ENCODE measurements at regions not wholly inside any gene's neighbourhood (a gene's known extent, or its start where the extent isn't known, plus 50 kb on each side); places are given as distances from the start of the nearest gene placed in this dataset.
A peak's percentile ranks its signal among the peaks of the same experiment; 100 is the strongest.

GRCh38 chr20:50379049-50379990 lies 130.9 kb upstream of the PTPN1 start:
- no peak for DNase-seq (ENCODE audit: low read depth)

- DNase-seq (ENCODE audit: low read depth) = no peak
Observed at GRCh38 chr20:50379991-50380696, 130.0 kb upstream of the PTPN1 start.

GRCh38 chr20:50380697-50381040 lies 129.5 kb upstream of the PTPN1 start:
- no peak for DNase-seq (ENCODE audit: low read depth)

DNA sequence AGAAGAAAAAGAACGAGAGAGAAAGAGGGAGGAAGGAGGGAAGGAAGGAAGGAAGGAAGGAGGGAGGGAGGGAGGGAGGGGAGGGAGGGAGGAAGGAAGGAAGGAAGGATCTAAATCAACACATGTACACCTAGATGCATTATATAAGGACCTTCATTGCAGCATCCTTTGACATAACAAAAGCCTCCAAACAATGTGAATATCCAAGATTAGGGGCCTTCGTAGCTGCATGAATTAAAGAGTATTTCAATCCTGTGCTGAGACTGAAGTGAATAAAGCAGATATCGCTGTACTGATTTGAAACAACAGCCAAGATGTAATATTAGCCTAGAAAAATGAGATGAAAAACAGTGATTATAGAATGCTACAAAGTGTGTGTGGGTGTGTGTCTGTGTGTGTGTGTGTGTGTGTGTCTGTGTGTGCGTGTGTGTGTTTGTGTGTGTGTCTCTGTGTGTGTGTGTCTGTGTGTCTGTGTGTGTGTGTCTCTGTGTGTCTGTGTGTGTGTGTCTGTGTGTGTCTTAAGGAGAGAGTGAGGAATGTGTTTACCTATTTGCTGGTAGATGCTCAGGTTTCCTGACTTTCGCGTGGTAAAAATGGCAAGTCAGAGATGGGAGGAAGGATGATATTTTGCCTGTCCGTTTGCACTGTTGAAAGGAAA lies 129.0 kb upstream of the PTPN1 start:
- no peak for DNase-seq (ENCODE audit: low read depth)

- DNase-seq (ENCODE audit: low read depth) = peak; percentile 13
Observed at GRCh38 chr20:50381771-50382593, 128.2 kb upstream of the PTPN1 start.

DNA sequence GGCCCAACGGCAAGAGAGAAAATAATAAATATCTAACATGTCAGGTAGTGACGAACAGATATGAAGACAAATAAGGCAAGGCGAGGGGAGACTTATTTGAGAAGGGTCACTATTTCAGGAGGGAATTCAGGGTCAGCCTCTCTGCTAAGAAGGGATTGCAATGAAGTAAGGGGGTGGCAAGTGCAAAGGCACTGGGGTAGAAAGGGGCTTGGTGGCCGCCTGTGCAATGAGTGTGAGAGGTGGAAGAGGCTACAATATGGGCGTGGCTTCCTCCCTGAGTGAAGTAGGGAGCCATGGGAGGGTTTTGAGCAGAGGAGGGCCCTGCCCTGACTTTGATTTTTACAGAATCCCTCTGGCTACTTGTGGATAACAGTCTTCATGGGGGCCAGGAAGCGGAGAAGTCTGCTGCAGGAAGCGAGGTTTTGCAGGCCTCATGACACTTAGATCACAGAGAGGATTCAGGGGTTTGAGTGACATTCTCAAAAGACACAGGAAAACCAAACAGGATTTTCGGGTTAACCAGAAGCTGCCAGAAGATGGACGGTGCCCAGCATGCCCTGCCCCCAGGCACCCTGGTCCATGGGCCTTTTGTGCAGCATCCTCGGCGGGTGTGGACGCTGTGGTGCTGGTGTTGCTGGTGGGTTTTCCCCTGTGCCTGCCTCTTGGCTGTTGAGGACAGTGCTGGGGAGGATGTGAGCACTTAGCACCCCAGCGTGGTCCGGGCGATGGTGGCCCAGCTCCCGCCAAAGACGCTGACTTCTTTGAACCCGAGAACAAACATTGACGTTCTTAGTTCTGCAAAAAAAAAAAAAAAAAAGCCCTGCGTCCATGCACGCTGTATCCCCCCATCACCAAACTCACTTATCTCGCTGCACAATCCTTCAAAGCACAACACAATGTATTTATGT lies 124.2 kb upstream of the PTPN1 start:
- peak; percentile 6 for DNase-seq (ENCODE audit: low read depth)

GRCh38 chr20:50386641-50386960 lies 123.6 kb upstream of the PTPN1 start:
- no peak for DNase-seq (ENCODE audit: low read depth)

DNA sequence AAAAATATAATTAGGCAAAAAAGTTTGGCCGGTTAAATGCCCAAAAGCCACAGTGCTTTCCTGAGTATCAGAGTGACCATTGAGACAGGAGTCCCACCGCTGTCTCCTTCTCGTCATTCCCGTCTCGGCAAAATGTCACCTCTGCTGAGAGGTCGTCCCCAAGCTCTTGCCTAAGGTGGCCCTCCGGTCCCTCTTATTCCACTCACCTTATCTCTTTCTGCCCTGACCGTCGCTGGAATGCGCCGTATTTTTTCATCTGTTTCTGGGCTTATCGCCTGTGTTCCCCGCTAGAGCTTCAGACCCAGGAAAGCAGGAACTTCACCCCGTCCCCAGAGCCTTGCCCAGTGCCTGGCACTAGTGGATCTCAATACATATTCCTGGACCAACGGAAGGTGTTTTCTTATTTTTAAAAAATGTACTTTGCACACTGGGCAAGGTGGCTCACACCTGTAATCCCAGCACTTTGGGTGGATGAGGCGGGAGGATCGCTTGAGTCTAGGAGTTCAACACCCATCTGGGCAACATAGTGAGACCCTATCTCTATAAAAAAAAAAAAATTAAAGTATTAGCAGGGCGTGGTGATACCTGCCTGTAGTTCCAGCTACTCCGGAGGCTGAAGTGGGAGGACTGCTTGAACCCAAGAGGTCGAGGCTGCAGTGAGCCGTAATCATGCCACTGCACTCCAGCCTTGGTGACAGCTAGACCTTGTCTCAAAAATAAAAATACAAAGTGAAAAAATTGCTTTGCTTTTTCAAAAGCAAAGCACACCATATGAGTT lies 122.8 kb upstream of the PTPN1 start:
- no peak for DNase-seq (ENCODE audit: low read depth)

- DNase-seq (ENCODE audit: low read depth) = no peak
Observed at GRCh38 chr20:50387996-50388332, 122.2 kb upstream of the PTPN1 start.

DNA sequence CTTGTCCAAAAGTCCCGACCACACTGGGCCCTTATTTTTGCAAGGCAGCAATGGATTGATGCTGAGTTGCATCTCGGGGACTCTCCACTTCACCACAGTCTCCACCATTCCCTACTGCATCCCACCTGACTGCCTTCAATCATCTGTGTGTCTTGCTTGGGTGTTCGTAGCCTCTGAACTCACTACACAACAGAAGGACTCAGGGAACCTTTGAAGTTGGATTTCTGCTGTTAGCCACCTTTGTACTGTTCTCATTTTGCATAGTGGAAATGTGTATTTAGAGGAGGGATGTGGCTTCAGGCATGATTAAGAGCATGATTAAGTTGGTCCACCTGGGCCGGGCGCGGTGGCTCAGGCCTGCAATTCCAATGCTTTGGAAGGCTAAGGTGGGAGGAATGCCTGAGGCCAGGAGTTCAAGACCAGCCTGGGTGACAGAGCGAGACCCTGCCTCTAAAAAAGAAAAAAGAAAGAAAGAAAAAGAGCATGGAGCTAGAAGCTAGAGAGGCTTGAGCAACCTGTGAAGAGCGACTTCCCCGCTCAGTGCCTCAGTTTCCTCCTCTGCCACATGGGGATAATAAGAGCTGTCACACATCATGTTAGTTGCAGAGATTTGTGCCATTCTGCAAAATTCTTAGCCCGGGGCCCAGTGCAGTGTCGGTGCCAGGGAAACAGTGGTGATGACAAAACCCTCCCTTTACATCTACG lies 121.3 kb upstream of the PTPN1 start:
- no peak for DNase-seq (ENCODE audit: low read depth)

DNA sequence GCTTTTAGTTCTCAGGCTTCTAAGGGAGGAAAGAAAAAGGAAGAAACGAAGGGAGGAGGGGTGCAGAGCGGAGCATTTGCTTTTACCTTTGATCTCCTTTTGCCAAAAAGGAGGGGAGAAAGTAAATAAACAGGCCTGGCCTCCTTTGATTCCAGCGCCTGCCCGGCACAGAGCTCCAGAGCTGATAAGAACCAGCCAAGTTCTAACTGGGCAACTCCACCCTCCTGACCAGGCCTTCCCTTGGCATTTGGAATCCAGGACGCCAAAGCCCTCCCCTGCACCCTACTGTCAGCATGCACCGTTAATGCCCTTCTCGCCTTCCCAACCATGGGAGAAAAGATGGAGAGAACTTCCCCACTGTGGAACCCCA lies 120.8 kb upstream of the PTPN1 start:
- no peak for DNase-seq (ENCODE audit: low read depth)

GRCh38 chr20:50389808-50390684 lies 120.1 kb upstream of the PTPN1 start:
- DNase-seq (ENCODE audit: low read depth) = no peak

GRCh38 chr20:50390685-50391443 lies 119.3 kb upstream of the PTPN1 start:
- no peak for DNase-seq (ENCODE audit: low read depth)

- no peak for DNase-seq (ENCODE audit: low read depth)
Observed at GRCh38 chr20:50391444-50392137, 118.6 kb upstream of the PTPN1 start.

GRCh38 chr20:50392138-50392866 lies 117.9 kb upstream of the PTPN1 start:
- no peak for DNase-seq (ENCODE audit: low read depth)

DNA sequence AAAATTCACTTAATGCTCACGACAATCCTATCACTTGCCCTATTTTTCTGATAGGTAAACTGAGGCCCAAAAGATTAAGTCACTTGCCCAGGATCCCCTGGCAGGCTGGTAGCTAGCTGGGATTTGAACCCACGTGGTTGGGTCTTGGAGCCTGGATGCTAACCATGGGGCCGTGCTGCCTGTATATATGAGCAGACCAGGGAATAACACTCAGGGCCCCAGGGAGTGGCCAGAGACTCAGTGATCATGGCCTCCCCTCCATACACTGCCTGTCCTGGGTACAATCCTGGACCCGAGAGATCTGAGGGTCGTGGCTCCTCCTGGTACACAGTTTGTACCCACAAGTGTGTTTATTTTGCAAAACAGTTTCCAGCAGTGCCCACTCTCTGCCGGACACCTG lies 116.9 kb upstream of the PTPN1 start:
- no peak for DNase-seq (ENCODE audit: low read depth)

Data from stimulated activated CD4-positive, alpha-beta T cell treated with anti-CD3 and anti-CD28 coated beads, Interleukin-2, amount 100 ng/mL, for 4 hours (primary cell).